ENCODE measurements at regions not wholly inside any gene's neighbourhood (a gene's known extent, or its start where the extent isn't known, plus 50 kb on each side); places are given as distances from the start of the nearest gene placed in this dataset.
"Not testable (repeated sequence)": the region's sequence is repeated elsewhere in the genome, so short reads cannot be mapped to it uniquely, and the experiment has no call there.

- not testable (repeated sequence) for DNase-seq
Observed at GRCh38 chr9:41075671-41076070, 52.8 kb downstream of the FOXD4L6 start.

GRCh38 chr9:41074356-41074942 lies 54.0 kb downstream of the FOXD4L6 start:
- DNase-seq: peak; percentile 21

GRCh38 chr9:41073471-41074243 lies 54.8 kb downstream of the FOXD4L6 start:
- not testable (repeated sequence) for DNase-seq

GRCh38 chr9:41064125-41064795 lies 64.2 kb downstream of the FOXD4L6 start:
- peak; percentile 14 for DNase-seq

- not testable (repeated sequence) for DNase-seq
Observed at GRCh38 chr9:41063243-41063642, 65.2 kb downstream of the FOXD4L6 start.

DNA sequence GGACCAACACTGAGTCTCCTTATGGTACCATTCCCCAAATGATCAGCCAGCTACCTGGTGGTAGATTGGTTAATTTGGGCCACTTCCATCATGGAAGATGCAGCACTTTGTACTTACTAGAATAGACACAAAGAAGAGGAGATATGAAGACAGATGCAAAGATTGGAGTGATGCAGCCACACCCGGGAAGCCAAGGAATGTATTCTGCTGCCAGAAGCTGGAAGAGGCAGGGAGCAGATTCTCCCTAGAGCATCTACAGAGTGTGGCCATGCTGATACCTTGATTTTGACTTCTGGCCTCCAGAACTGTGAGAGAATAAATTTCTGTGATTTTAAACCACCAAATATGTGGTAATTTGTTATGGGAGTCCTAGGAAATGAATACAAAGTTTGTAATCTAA lies 68.9 kb downstream of the FOXD4L6 start:
- not testable (repeated sequence) for DNase-seq

- not testable (repeated sequence) for DNase-seq
Observed at GRCh38 chr9:41053666-41054363, 74.7 kb downstream of the FOXD4L6 start.

DNA sequence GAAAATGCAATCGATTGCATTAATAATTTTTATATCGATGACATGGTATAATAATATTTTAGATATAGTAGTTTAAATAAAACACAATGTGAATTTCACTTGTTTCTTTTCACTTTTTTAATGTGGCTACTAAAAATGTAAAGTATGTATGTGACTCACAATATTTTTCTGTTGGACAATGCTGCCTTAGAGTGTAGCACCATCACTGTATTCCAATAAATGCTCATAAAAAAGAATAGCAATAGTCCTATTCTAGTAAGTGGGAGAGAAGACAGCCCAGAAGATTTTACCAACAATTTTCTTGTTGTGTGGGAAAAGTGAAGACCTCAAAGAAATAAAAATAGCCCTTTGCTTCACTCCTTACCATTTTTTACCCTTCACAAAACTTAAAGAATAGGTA lies 79.8 kb downstream of the FOXD4L6 start:
- DNase-seq: not testable (repeated sequence)

GRCh38 chr9:41047792-41048191 lies 80.7 kb downstream of the FOXD4L6 start:
- not testable (repeated sequence) for DNase-seq

- DNase-seq: not testable (repeated sequence)
Observed at GRCh38 chr9:41044930-41045329, 83.6 kb downstream of the FOXD4L6 start.

GRCh38 chr9:41043433-41043832 lies 85.0 kb downstream of the FOXD4L6 start:
- DNase-seq: not testable (repeated sequence)

GRCh38 chr9:41042111-41042510 lies 86.4 kb downstream of the FOXD4L6 start:
- DNase-seq: not testable (repeated sequence)

DNA sequence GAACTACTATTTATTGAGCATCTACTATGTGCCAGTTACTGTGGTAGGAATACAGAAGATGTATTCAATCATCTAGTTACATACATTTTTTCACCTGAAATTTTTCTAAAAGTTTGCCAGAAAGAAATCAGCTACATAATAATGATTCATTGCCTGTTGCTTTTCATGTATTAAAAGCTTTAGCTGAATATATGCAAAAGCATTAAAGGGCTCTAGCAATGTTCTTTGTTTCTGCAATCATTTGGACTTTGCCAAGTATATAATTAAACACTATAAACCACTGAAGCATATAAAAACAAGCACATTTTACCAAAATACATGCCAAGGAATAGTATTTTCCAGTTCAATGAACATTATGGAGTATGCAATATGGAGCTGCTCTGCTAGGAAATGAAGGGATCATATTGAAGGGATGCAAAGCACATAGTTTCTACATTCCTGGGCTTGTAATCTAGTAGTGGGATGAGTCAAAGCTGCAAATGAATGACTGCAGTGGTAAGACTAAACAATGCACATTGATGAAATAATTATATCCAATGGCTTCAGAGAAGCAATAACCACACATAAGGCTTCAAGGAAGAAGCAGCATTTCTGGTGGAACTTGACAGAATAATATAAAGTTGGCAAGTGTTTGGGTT lies 87.7 kb downstream of the FOXD4L6 start:
- DNase-seq: not testable (repeated sequence)

DNA sequence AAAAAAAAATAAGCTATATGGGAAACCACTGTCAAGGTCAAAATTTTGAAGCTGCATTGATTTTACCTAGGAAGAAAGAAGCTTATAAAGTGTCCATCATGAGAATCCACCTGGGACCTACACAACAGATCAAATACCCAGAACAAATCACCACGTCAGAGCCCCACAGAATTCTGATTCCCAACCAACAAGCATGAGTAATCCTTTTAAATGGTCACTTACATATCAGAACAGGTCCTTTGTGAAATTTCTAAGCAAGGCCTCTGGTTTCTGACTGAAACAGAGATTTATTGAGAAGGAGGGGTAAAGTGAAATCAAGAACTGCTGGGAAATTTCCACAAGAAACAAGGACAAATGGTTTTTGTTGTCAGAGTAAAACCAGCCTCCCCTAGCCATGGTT lies 93.2 kb downstream of the FOXD4L6 start:
- not testable (repeated sequence) for DNase-seq

DNA sequence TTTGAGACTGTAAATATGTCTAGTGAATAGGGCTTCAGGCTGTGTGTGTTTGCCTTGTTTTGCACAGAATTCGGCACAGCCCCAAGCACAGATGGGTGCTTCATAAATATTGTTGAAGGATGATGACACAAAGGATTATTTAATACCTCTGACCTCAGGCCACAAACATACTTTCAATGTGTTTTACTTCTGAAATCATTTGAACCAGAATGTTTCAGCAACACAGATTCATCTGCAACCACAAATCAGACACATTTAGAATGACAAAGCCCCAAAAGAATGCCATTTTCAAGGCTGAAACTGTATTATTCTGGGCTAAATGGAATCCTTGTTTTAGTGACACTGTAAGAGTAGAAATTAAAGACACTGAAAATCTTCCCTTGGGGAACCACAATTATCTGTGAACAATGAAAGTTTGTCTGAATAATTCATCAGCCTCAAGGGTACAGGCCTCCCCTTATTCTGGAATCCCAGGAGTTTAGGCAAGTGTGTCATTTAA lies 93.7 kb downstream of the FOXD4L6 start:
- DNase-seq: not testable (repeated sequence)

- DNase-seq: not testable (repeated sequence)
Observed at GRCh38 chr9:41033877-41034276, 94.6 kb downstream of the FOXD4L6 start.

- not testable (repeated sequence) for DNase-seq
Observed at GRCh38 chr9:41033360-41033759, 95.1 kb downstream of the FOXD4L6 start.

GRCh38 chr9:41026912-41027676 lies 101.4 kb downstream of the FOXD4L6 start:
- not testable (repeated sequence) for DNase-seq

- DNase-seq: not testable (repeated sequence)
Observed at GRCh38 chr9:41022365-41022764, 106.1 kb downstream of the FOXD4L6 start.

GRCh38 chr9:41019858-41020562 lies 108.5 kb downstream of the FOXD4L6 start:
- DNase-seq: not testable (repeated sequence)

DNA sequence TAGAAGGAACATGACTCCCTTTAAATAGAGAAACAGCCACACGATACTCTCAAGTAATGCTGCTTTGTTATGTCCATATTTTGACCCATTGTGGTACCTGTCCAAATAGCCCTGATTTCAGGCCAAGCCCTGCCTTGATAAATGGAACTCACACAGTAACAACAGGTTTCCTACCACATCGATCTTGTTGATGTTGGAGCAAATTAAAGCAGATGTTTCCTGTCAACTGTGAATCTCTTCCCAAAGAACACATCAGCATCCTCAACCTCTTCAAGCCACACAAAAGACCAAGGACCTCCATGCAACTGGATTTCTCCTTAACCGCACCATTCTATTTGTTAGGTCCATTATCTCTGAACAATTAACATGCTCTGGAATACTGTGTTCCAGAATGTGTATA lies 109.5 kb downstream of the FOXD4L6 start:
- not testable (repeated sequence) for DNase-seq
